ENCODE measurements at regions not wholly inside any gene's neighbourhood (a gene's known extent, or its start where the extent isn't known, plus 50 kb on each side); places are given as distances from the start of the nearest gene placed in this dataset.

- no peaks in the 10 kb centered on the region for H3K36me3 Mint-ChIP-seq (ENCODE audit: low read depth)
- POLR2A ChIA-PET: no interaction called here
- H3K27ac Mint-ChIP-seq: no peak overlapping the region
- H3K4me3 Mint-ChIP-seq: no peak overlapping the region
- CTCF ChIA-PET: no interaction called here
- TF ChIP-seq CTCF (IDR thresholded peaks at IDR 0.05): no peak
- H3K9me3 Mint-ChIP-seq: no peaks in the 10 kb centered on the region
- no peak for DNase-seq
- H3K4me1 Mint-ChIP-seq: no peaks in the 10 kb centered on the region
- no peaks in the 10 kb centered on the region for H3K27me3 Mint-ChIP-seq
- intact Hi-C loops (cut with micrococcal nuclease): no loop called here
- no peak for ATAC-seq (ENCODE audit: low read depth)
Measured at GRCh38 chr2:16081316-16082200, 141.2 kb downstream of the MYCN start.

- Mint-ChIP-seq H3K36me3 (ENCODE audit: low read depth) (no peaks in the 10 kb centered on the region), H3K27me3 (no peaks in the 10 kb centered on the region), H3K4me3 (no peak overlapping the region), H3K9me3 (no peaks in the 10 kb centered on the region), H3K4me1 (no peaks in the 10 kb centered on the region), H3K27ac (no peak overlapping the region)
- POLR2A ChIA-PET: no interaction called here
- CTCF ChIA-PET: no interaction called here
- intact Hi-C loops (cut with micrococcal nuclease): no loop called here
- ATAC-seq (ENCODE audit: low read depth) (no peak), DNase-seq (no peak)
- no peak for TF ChIP-seq CTCF (IDR thresholded peaks at IDR 0.05)
Measured at GRCh38 chr2:16080516-16080915, 140.2 kb downstream of the MYCN start.

- ATAC-seq (ENCODE audit: low read depth): no peak
- POLR2A ChIA-PET: no interaction called here
- CTCF ChIA-PET: no interaction called here
- intact Hi-C loops (cut with micrococcal nuclease): no loop called here
- TF ChIP-seq CTCF (IDR thresholded peaks at IDR 0.05): no peak
- Mint-ChIP-seq H3K4me3 (no peak overlapping the region), H3K27me3 (no peaks in the 10 kb centered on the region), H3K36me3 (ENCODE audit: low read depth) (no peaks in the 10 kb centered on the region), H3K9me3 (no peaks in the 10 kb centered on the region), H3K27ac (no peak overlapping the region), H3K4me1 (no peaks in the 10 kb centered on the region)
- DNase-seq: no peak
Measured at GRCh38 chr2:16080071-16080470, 139.7 kb downstream of the MYCN start.

- Mint-ChIP-seq H3K27me3 (no peaks in the 10 kb centered on the region), H3K9me3 (no peaks in the 10 kb centered on the region), H3K36me3 (ENCODE audit: low read depth) (no peaks in the 10 kb centered on the region), H3K27ac (no peak overlapping the region), H3K4me3 (no peak overlapping the region), H3K4me1 (no peaks in the 10 kb centered on the region)
- POLR2A ChIA-PET: no interaction called here
- TF ChIP-seq CTCF (IDR thresholded peaks at IDR 0.05): no peak
- CTCF ChIA-PET: no interaction called here
- no peak for DNase-seq
- no peak for ATAC-seq (ENCODE audit: low read depth)
- intact Hi-C loops (cut with micrococcal nuclease): no loop called here
Measured at GRCh38 chr2:16079637-16080036, 139.3 kb downstream of the MYCN start.

GRCh38 chr2:16077601-16078000 is 137.3 kb downstream of the MYCN start:
- intact Hi-C loops (cut with micrococcal nuclease): no loop called here
- Mint-ChIP-seq H3K4me1 (no peaks in the 10 kb centered on the region), H3K27me3 (no peaks in the 10 kb centered on the region), H3K9me3 (no peaks in the 10 kb centered on the region), H3K27ac (no peak overlapping the region), H3K4me3 (no peak overlapping the region), H3K36me3 (ENCODE audit: low read depth) (no peaks in the 10 kb centered on the region)
- ATAC-seq (ENCODE audit: low read depth) (no peak), DNase-seq (no peak)
- ChIA-PET POLR2A (no interaction called here), CTCF (no interaction called here)
- no peak for TF ChIP-seq CTCF (IDR thresholded peaks at IDR 0.05)

Data from activated B cell treated with CpG ODN at 0.5 μM for 24 hours (primary cell).